GM18868 (cell line): ENCODE measurements at regions not wholly inside any gene's neighbourhood (a gene's known extent, or its start where the extent isn't known, plus 50 kb on each side); places are given as distances from the start of the nearest gene placed in this dataset.

Experiments used
- ATAC-seq: cut with Tn5 transposase; IDR thresholded peaks from one replicate; pipeline ENCODE4 v1.9.1; 2021; ENCODE audit warnings: mild to moderate bottlenecking, moderate library complexity; ENCODE audit not compliant: unreplicated experiment

GRCh38 chr3:72593881-72594397, 254.3 kb downstream of the SHQ1 start:
- ATAC-seq = no peak

GRCh38 chr3:72591522-72592421, 256.5 kb downstream of the SHQ1 start:
- ATAC-seq = no peak

GRCh38 chr3:72590732-72591221, 257.5 kb downstream of the SHQ1 start:
- ATAC-seq = no peak

- ATAC-seq = no peak
These were observed 261.0 kb downstream of the SHQ1 start for GRCh38 chr3:72587282-72587681.

GRCh38 chr3:72586694-72587093, 261.6 kb downstream of the SHQ1 start:
- ATAC-seq = no peak

GRCh38 chr3:72585966-72586365, 262.3 kb downstream of the SHQ1 start:
- ATAC-seq = no peak

GRCh38 chr3:72584262-72584661, 264.0 kb downstream of the SHQ1 start:
- ATAC-seq = no peak

GRCh38 chr3:72582963-72583362, 265.3 kb downstream of the SHQ1 start:
- no peak for ATAC-seq

GRCh38 chr3:72582211-72582878, 265.9 kb downstream of the SHQ1 start:
- peak; percentile 100 for ATAC-seq

GRCh38 chr3:72580900-72581299, 267.3 kb downstream of the SHQ1 start:
- no peak for ATAC-seq

- no peak for ATAC-seq
These were observed 267.9 kb downstream of the SHQ1 start for GRCh38 chr3:72580246-72580756.

GRCh38 chr3:72579581-72580245, 268.5 kb downstream of the SHQ1 start:
- no peak for ATAC-seq

- no peak for ATAC-seq
These were observed 269.1 kb downstream of the SHQ1 start for GRCh38 chr3:72579191-72579580.

- no peak for ATAC-seq
These were observed 271.1 kb downstream of the SHQ1 start for GRCh38 chr3:72577190-72577589.

- ATAC-seq = no peak
These were observed 271.7 kb downstream of the SHQ1 start for GRCh38 chr3:72576563-72576962.

- ATAC-seq = no peak
These were observed 274.1 kb downstream of the SHQ1 start for GRCh38 chr3:72574144-72574543.

- ATAC-seq = no peak
These were observed 275.2 kb downstream of the SHQ1 start for GRCh38 chr3:72573051-72573450.

- no peak for ATAC-seq
These were observed 275.7 kb downstream of the SHQ1 start for GRCh38 chr3:72572489-72573007.

- ATAC-seq = no peak
These were observed 276.6 kb downstream of the SHQ1 start for GRCh38 chr3:72571638-72572114.

- ATAC-seq = no peak
These were observed 277.2 kb downstream of the SHQ1 start for GRCh38 chr3:72571052-72571451.
